ENCODE measurements at regions not wholly inside any gene's neighbourhood (a gene's known extent, or its start where the extent isn't known, plus 50 kb on each side); places are given as distances from the start of the nearest gene placed in this dataset.

DNA sequence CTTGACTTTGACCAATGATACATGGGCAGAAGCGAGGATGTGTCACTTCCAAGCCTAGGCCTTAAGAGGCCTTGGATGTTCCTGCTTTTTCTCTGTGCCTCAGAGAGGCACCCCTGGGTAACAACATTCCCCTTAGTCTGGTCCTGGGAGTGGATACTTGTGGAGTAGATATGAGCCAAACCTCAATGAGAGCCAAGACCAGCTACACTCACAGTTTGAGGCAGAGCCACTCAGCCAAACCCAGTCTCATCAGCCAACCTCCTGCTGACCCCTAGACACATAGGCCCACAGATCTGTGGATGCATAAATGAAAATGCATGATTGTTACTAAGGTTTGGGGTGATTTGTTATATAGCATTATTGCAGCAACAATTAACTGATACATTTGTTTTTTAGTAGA is 114.2 kb downstream of the ZNF621 start:
- intact Hi-C loops (cut with micrococcal nuclease; ENCODE audit: unreplicated experiment): no loop called here
- Mint-ChIP-seq H3K4me1 (ENCODE audit: low read depth, unreplicated experiment) (no peaks in the 10 kb centered on the region), H3K27me3 (ENCODE audit: unreplicated experiment) (no peaks in the 10 kb centered on the region), H3K4me3 (ENCODE audit: low read depth, unreplicated experiment) (no peak overlapping the region), H3K9me3 (ENCODE audit: low read depth, unreplicated experiment) (no peaks in the 10 kb centered on the region), H3K36me3 (ENCODE audit: insufficient read depth, unreplicated experiment) (no peaks in the 10 kb centered on the region), H3K27ac (ENCODE audit: unreplicated experiment) (no peak overlapping the region)
- no peak for DNase-seq
- TF ChIP-seq CTCF (IDR thresholded peaks at IDR 0.05; ENCODE audit: unreplicated experiment): no peak
- CTCF ChIA-PET: no interaction called here
- no TSS peak for BruUV-seq (replicated peaks)

DNA sequence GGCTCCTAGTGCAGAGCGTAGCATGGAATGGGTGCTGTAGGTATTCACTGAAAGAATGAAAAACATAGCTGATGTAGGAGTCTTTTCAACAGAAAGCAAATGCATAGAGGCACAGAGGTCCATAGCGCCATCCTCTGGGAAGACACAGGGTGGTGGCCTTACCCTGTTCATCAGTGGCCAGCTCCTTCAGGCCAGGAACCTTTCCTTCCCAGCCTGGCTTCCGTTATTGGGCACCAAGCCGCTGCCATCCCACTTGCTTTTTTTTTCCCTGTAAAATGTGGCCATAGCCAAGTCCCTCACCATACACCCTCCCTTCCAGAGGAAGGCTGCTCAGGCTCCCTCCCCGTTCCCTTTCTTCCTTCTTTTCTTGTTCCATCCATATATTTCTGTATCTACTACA is 118.1 kb downstream of the ZNF621 start:
- DNase-seq: no peak
- no peak for TF ChIP-seq CTCF (IDR thresholded peaks at IDR 0.05; ENCODE audit: unreplicated experiment)
- no peaks in the 10 kb centered on the region for H3K9me3 Mint-ChIP-seq (ENCODE audit: low read depth, unreplicated experiment)
- no peaks in the 10 kb centered on the region for H3K4me1 Mint-ChIP-seq (ENCODE audit: low read depth, unreplicated experiment)
- no peaks in the 10 kb centered on the region for H3K27me3 Mint-ChIP-seq (ENCODE audit: unreplicated experiment)
- intact Hi-C loops (cut with micrococcal nuclease; ENCODE audit: unreplicated experiment): no loop called here
- H3K27ac Mint-ChIP-seq (ENCODE audit: unreplicated experiment): no peak overlapping the region
- BruUV-seq (replicated peaks): no TSS peak
- H3K36me3 Mint-ChIP-seq (ENCODE audit: insufficient read depth, unreplicated experiment): no peaks in the 10 kb centered on the region
- CTCF ChIA-PET: no interaction called here
- H3K4me3 Mint-ChIP-seq (ENCODE audit: low read depth, unreplicated experiment): no peak overlapping the region

GRCh38 chr3:40645883-40646282 is 121.1 kb downstream of the ZNF621 start:
- Mint-ChIP-seq H3K9me3 (ENCODE audit: low read depth, unreplicated experiment) (no peaks in the 10 kb centered on the region), H3K4me1 (ENCODE audit: low read depth, unreplicated experiment) (no peaks in the 10 kb centered on the region), H3K36me3 (ENCODE audit: insufficient read depth, unreplicated experiment) (no peaks in the 10 kb centered on the region), H3K27ac (ENCODE audit: unreplicated experiment) (no peak overlapping the region), H3K27me3 (ENCODE audit: unreplicated experiment) (no peaks in the 10 kb centered on the region), H3K4me3 (ENCODE audit: low read depth, unreplicated experiment) (no peak overlapping the region)
- no peak for TF ChIP-seq CTCF (IDR thresholded peaks at IDR 0.05; ENCODE audit: unreplicated experiment)
- intact Hi-C loops (cut with micrococcal nuclease; ENCODE audit: unreplicated experiment): no loop called here
- CTCF ChIA-PET: interaction anchor here (0.5 kb wide), 1 partner anchor 541 kb away, joined by 5 read pairs; no protein-coding TSS in a partner anchor
- no TSS peak for BruUV-seq (replicated peaks)
- DNase-seq: no peak

DNA sequence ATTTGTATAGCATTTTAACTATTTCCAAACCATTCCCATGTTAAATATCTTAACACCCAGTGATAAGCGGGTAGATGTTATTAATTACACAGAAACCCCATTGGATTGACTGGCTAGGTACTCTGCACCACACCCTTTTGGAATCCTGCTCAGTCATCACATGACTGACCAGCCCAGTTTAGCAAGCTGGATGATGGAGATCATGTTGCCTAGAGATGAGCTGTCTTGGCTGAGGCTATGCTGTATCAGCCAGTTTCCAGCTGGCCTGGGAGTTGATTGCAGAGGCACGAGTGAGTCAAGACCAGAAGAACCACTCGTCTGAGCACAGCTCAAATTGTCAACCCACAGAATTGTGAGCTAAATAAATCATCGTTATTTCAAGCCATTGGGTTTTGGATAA is 124.6 kb downstream of the ZNF621 start:
- no peaks in the 10 kb centered on the region for H3K27me3 Mint-ChIP-seq (ENCODE audit: unreplicated experiment)
- H3K9me3 Mint-ChIP-seq (ENCODE audit: low read depth, unreplicated experiment): no peaks in the 10 kb centered on the region
- no peak for DNase-seq
- no peak overlapping the region for H3K27ac Mint-ChIP-seq (ENCODE audit: unreplicated experiment)
- BruUV-seq (replicated peaks): no TSS peak
- H3K4me1 Mint-ChIP-seq (ENCODE audit: low read depth, unreplicated experiment): no peaks in the 10 kb centered on the region
- CTCF ChIA-PET: no interaction called here
- TF ChIP-seq CTCF (IDR thresholded peaks at IDR 0.05; ENCODE audit: unreplicated experiment): no peak
- no peak overlapping the region for H3K4me3 Mint-ChIP-seq (ENCODE audit: low read depth, unreplicated experiment)
- no peaks in the 10 kb centered on the region for H3K36me3 Mint-ChIP-seq (ENCODE audit: insufficient read depth, unreplicated experiment)
- intact Hi-C loops (cut with micrococcal nuclease; ENCODE audit: unreplicated experiment): no loop called here

DNA sequence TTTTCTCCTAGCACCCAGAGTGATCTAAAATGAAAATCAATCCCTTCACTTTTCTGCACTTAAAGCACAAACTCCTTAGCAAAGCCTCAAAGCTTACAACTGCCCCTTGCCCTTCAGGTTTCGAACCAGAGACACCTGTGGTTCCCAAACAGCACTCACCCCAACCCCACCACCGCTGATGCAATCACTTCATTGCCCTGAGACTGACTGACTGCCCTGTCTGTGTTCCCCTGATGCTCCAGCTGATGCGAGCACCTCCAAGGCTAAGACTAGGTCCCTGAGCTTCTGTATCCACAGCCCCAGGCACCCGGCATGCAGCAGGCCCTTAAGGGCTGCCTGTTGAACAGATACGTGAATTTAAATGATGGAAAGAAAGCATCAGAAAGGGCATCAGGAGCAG is 127.3 kb downstream of the ZNF621 start:
- intact Hi-C loops (cut with micrococcal nuclease; ENCODE audit: unreplicated experiment): no loop called here
- H3K27me3 Mint-ChIP-seq (ENCODE audit: unreplicated experiment): peaks cover 8% of the 10 kb centered on the region
- no TSS peak for BruUV-seq (replicated peaks)
- CTCF ChIA-PET: no interaction called here
- H3K36me3 Mint-ChIP-seq (ENCODE audit: insufficient read depth, unreplicated experiment): no peaks in the 10 kb centered on the region
- no peaks in the 10 kb centered on the region for H3K9me3 Mint-ChIP-seq (ENCODE audit: low read depth, unreplicated experiment)
- no peak overlapping the region for H3K27ac Mint-ChIP-seq (ENCODE audit: unreplicated experiment)
- TF ChIP-seq CTCF (IDR thresholded peaks at IDR 0.05; ENCODE audit: unreplicated experiment): no peak
- no peak overlapping the region for H3K4me3 Mint-ChIP-seq (ENCODE audit: low read depth, unreplicated experiment)
- no peaks in the 10 kb centered on the region for H3K4me1 Mint-ChIP-seq (ENCODE audit: low read depth, unreplicated experiment)
- no peak for DNase-seq

Data from Calu3 (cell line).